GM12873 (cell line): ENCODE measurements at regions not wholly inside any gene's neighbourhood (a gene's known extent, or its start where the extent isn't known, plus 50 kb on each side); places are given as distances from the start of the nearest gene placed in this dataset.

ENCODE experiments used
- TF ChIP-seq, protein P1 (sequence below): IDR thresholded peaks from 2 replicates; pipeline ENCODE4 v1.5.1; 2012; ENCODE audit warnings: low read depth, mild to moderate bottlenecking, moderate library complexity, low read length, control low read depth; ENCODE audit not compliant: insufficient read depth; ENCODE audit errors: missing control alignments

DNA sequence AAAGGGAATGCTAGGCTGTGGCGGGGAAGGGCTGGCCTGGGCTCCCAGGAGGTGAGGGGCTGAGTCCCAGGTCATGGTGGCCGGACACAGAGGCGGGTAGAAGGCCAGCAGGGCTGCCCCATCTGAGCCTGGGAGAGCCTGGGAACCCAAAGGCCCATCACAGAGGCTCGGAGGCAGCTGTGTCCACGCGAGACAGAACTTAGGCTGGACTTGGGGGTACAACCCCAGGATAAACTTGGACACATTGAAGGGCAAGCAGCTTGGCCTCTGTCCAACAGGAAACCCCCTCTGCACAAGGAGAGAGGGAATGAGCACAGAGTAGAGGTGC is 95.9 kb downstream of the ZFP36L2 start:
- TF ChIP-seq, protein P1, sequence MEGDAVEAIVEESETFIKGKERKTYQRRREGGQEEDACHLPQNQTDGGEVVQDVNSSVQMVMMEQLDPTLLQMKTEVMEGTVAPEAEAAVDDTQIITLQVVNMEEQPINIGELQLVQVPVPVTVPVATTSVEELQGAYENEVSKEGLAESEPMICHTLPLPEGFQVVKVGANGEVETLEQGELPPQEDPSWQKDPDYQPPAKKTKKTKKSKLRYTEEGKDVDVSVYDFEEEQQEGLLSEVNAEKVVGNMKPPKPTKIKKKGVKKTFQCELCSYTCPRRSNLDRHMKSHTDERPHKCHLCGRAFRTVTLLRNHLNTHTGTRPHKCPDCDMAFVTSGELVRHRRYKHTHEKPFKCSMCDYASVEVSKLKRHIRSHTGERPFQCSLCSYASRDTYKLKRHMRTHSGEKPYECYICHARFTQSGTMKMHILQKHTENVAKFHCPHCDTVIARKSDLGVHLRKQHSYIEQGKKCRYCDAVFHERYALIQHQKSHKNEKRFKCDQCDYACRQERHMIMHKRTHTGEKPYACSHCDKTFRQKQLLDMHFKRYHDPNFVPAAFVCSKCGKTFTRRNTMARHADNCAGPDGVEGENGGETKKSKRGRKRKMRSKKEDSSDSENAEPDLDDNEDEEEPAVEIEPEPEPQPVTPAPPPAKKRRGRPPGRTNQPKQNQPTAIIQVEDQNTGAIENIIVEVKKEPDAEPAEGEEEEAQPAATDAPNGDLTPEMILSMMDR = no peak

DNA sequence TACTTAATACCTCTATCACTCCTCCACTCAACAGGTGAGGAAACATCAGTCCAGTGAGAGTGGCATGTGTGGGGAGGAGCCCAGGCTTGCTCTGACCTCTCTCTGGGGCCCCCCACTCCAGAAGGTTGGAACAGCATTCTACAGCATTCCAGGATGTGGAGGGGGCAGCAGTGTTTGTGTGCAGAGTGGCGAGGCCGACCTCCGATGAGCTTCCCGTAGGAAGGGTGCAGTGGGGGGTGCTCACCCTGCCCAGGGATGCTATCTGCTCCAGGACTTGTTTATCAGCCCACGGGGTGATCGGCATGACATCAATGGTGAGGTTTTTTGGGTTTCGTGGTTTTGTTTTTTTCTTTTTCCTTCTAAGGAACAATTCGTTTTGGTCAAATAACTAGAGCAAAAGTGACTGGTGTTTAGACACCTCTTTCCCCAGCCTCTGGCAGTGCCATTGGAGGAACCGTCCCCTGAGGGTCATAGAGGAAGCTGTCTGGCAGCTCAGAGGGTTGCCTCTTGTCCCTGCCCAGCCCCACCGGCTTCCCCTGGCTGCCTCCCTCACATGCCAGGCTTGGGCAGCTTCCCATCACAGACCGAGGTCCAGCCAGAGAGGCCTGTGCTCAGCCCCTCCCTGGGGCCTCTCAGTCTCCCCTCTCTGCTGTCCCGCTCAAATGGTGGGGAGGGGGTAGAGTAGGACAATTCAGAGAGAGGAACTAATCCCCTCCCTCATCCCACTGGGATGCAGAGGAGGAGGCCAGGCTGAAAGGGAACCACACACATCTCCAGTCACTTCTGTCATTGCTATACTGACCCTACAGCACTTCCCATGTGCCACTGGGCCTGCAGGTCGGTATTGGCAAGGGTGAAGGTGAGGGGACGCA is 96.5 kb downstream of the ZFP36L2 start:
- TF ChIP-seq, protein P1 = no peak

DNA sequence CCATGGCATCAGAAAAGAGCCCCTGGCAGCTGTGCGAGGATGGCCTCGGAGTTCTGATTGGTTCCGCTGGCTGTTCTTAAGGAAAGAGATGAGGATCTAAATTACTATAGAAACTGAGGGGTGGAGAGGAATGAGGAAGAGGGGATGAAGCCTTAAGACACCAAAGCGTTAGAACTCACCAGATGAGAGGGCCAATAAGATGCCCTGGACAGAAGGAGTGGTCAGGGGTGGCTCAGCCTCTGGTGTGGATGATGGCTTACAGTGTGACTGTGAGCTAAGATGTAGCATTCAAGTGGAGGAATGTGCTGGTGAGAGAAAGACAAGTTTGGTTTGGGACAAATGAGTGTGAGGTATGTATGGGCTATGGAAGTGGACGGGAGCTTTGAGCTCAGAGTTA is 97.8 kb downstream of the ZFP36L2 start:
- TF ChIP-seq, protein P1 = no peak

- TF ChIP-seq, protein P1 = no peak
Measured at GRCh38 chr2:43127941-43128558, 98.4 kb downstream of the ZFP36L2 start.

DNA sequence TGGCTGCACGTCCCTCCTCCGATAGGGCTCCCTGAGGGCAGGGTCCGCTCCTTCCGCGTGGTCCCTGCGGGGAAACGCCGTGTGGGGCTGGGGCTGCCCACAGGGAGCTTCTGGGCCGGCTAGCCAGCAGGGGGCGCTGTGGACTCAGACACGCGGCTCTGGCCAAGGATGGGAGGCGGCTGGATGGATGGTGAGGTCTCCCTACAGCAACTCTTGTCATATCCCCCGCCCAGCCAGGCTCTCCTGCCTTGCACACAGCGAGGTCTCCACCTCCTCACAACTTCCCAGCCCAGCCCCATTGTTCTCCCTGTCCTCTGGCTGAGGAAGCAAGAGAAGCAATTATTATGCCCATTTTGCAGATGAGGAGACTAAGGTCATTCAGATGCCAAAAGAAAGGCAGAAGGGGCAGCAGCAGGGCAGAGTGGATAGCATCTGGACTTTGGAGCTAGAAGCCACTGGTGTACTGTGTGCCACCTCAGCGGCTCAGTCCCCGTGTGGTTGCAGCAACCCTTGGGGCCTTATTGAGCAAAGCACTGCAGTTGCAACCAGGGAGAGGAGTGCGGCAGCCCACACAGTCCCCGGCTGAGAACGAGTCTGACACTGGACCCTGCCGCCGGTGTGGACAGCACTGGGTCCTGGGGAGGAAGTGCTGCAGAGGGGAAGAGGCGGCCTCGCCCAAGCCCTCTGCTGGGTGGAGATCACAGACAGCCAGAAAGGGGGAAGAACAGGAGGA is 99.0 kb downstream of the ZFP36L2 start:
- TF ChIP-seq, protein P1 = peak; percentile 84

- TF ChIP-seq, protein P1 = no peak
Measured at GRCh38 chr2:43126817-43127207, 99.6 kb downstream of the ZFP36L2 start.
